Subcutaneous abdominal adipose tissue (tissue), 5 donors: ENCODE measurements at regions not wholly inside any gene's neighbourhood (a gene's known extent, or its start where the extent isn't known, plus 50 kb on each side); places are given as distances from the start of the nearest gene placed in this dataset.

Experiments
- H3K27ac ChIP-seq: one replicate; pipeline ENCODE4 v1.7.0; 2013; ENCODE audit warnings: low read depth, mild to moderate bottlenecking, inconsistent platforms, low read length, moderate library complexity
- H3K27me3 ChIP-seq, 5 donors: one replicate each; pipeline ENCODE4 v1.7.0; 2013; ENCODE audit warnings: low read length in 5 of 5, inconsistent platforms in 1 of 5; ENCODE audit not compliant: control insufficient read depth in 5 of 5, insufficient read depth in 4 of 5
- H3K36me3 ChIP-seq, 5 donors: one replicate each; pipeline ENCODE4 v1.7.0; 2013; ENCODE audit warnings: low read length in 5 of 5; ENCODE audit not compliant: control insufficient read depth in 5 of 5, insufficient read depth in 5 of 5
- H3K4me1 ChIP-seq, 5 donors: one replicate each; pipeline ENCODE4 v1.7.0; 2013; ENCODE audit warnings: low read length in 5 of 5, mild to moderate bottlenecking in 3 of 5, moderate library complexity in 1 of 5; ENCODE audit not compliant: control insufficient read depth in 5 of 5, insufficient read depth in 5 of 5
- H3K4me3 ChIP-seq, 5 donors: one replicate each; pipeline ENCODE4 v1.7.0; 2013; ENCODE audit warnings: low read length in 5 of 5, low read depth in 1 of 5
- H3K9ac ChIP-seq, 5 donors: one replicate each; pipeline ENCODE4 v1.7.0; 2013; ENCODE audit warnings: low read length in 5 of 5, mild to moderate bottlenecking in 4 of 5, moderate library complexity in 3 of 5
- H3K9me3 ChIP-seq, 5 donors: one replicate each; pipeline ENCODE4 v1.7.0; 2013; ENCODE audit warnings: low read length in 5 of 5; ENCODE audit not compliant: control insufficient read depth in 5 of 5
- donor health status: healthy.
- donor health status: healthy.
- donor health status: healthy.
- donor health status: healthy.
- donor health status: healthy.

- H3K9me3 ChIP-seq = peaks cover 0 to 2% (median 0%) of the 10 kb centered on the region in 5 donors
- H3K27ac ChIP-seq = no peak overlapping the region
- H3K9ac ChIP-seq = no peak overlapping the region
- H3K4me3 ChIP-seq = no peak overlapping the region
- no peaks in the 10 kb centered on the region for H3K36me3 ChIP-seq
- H3K27me3 ChIP-seq = no peaks in the 10 kb centered on the region
- H3K4me1 ChIP-seq = peaks cover 0 to 6% (median 0%) of the 10 kb centered on the region in 5 donors
Observed at GRCh38 chr6:88558981-88559380, 392.8 kb upstream of the CNR1 start.

GRCh38 chr6:88556663-88557062 is 390.5 kb upstream of the CNR1 start:
- Histone ChIP-seq H3K27me3 (no peaks in the 10 kb centered on the region), H3K27ac (no peak overlapping the region), H3K9me3 (no peaks in the 10 kb centered on the region), H3K36me3 (no peaks in the 10 kb centered on the region), H3K4me1 (peaks cover 0 to under 1% (median 0%) of the 10 kb centered on the region in 5 donors), H3K9ac (no peak overlapping the region), H3K4me3 (no peak overlapping the region)

- Histone ChIP-seq H3K4me1 (no peaks in the 10 kb centered on the region), H3K4me3 (no peak overlapping the region), H3K9me3 (peaks cover 0 to 3% (median 0%) of the 10 kb centered on the region in 5 donors), H3K36me3 (no peaks in the 10 kb centered on the region), H3K27me3 (no peaks in the 10 kb centered on the region), H3K27ac (no peak overlapping the region), H3K9ac (no peak overlapping the region)
Observed at GRCh38 chr6:88548891-88549505, 382.9 kb upstream of the CNR1 start.

- Histone ChIP-seq H3K4me1 (no peaks in the 10 kb centered on the region), H3K27ac (no peak overlapping the region), H3K9me3 (peaks cover 0 to 3% (median 0%) of the 10 kb centered on the region in 5 donors), H3K9ac (no peak overlapping the region), H3K36me3 (no peaks in the 10 kb centered on the region), H3K4me3 (no peak overlapping the region), H3K27me3 (no peaks in the 10 kb centered on the region)
Observed at GRCh38 chr6:88547768-88548167, 381.6 kb upstream of the CNR1 start.

GRCh38 chr6:88545991-88546390 is 379.8 kb upstream of the CNR1 start:
- H3K9ac ChIP-seq = no peak overlapping the region
- H3K36me3 ChIP-seq = no peaks in the 10 kb centered on the region
- no peaks in the 10 kb centered on the region for H3K27me3 ChIP-seq
- H3K4me1 ChIP-seq = no peaks in the 10 kb centered on the region
- no peak overlapping the region for H3K4me3 ChIP-seq
- peaks cover 0 to 3% (median 0%) of the 10 kb centered on the region in 5 donors for H3K9me3 ChIP-seq
- H3K27ac ChIP-seq = no peak overlapping the region

GRCh38 chr6:88544986-88545612 is 379.0 kb upstream of the CNR1 start:
- H3K36me3 ChIP-seq = no peaks in the 10 kb centered on the region
- peaks cover 0 to 3% (median 0%) of the 10 kb centered on the region in 5 donors for H3K9me3 ChIP-seq
- no peak overlapping the region for H3K4me3 ChIP-seq

GRCh38 chr6:88539295-88539764 is 373.2 kb upstream of the CNR1 start:
- Histone ChIP-seq H3K27ac (no peak overlapping the region), H3K4me1 (no peaks in the 10 kb centered on the region), H3K4me3 (no peak overlapping the region), H3K36me3 (no peaks in the 10 kb centered on the region), H3K9ac (no peak overlapping the region), H3K9me3 (no peaks in the 10 kb centered on the region), H3K27me3 (peaks cover 0 to 4% (median 0%) of the 10 kb centered on the region in 5 donors)

More at GRCh38 chr6:88544986-88545612, 379.0 kb upstream of the CNR1 start:
- no peaks in the 10 kb centered on the region for H3K27me3 ChIP-seq
- H3K27ac ChIP-seq = no peak overlapping the region
- H3K4me1 ChIP-seq = no peaks in the 10 kb centered on the region
- no peak overlapping the region for H3K9ac ChIP-seq

- no peaks in the 10 kb centered on the region for H3K9me3 ChIP-seq
- no peak overlapping the region for H3K4me3 ChIP-seq
- no peaks in the 10 kb centered on the region for H3K4me1 ChIP-seq
- no peaks in the 10 kb centered on the region for H3K36me3 ChIP-seq
- H3K27ac ChIP-seq = no peak overlapping the region
- no peak overlapping the region for H3K9ac ChIP-seq
- H3K27me3 ChIP-seq = peaks cover 0 to 4% (median 0%) of the 10 kb centered on the region in 5 donors
Observed at GRCh38 chr6:88538840-88539239, 372.7 kb upstream of the CNR1 start.

GRCh38 chr6:88538130-88538706 is 372.1 kb upstream of the CNR1 start:
- H3K36me3 ChIP-seq = no peaks in the 10 kb centered on the region
- no peak overlapping the region for H3K9ac ChIP-seq
- no peak overlapping the region for H3K27ac ChIP-seq
- no peaks in the 10 kb centered on the region for H3K9me3 ChIP-seq
- H3K27me3 ChIP-seq = peaks cover 0 to 4% (median 3%) of the 10 kb centered on the region in 5 donors
- H3K4me1 ChIP-seq = no peaks in the 10 kb centered on the region
- no peak overlapping the region for H3K4me3 ChIP-seq

GRCh38 chr6:88536071-88536625 is 370.0 kb upstream of the CNR1 start:
- H3K9ac ChIP-seq = no peak overlapping the region
- no peak overlapping the region for H3K27ac ChIP-seq
- no peaks in the 10 kb centered on the region for H3K36me3 ChIP-seq
- H3K4me3 ChIP-seq = peak overlapping the region in 1 of 5 donors; percentile 16
- no peaks in the 10 kb centered on the region for H3K4me1 ChIP-seq
- H3K9me3 ChIP-seq = no peaks in the 10 kb centered on the region
- peaks cover 0 to 7% (median 4%) of the 10 kb centered on the region in 5 donors for H3K27me3 ChIP-seq
